Kidney epithelial cell (primary cell): ENCODE measurements at regions not wholly inside any gene's neighbourhood (a gene's known extent, or its start where the extent isn't known, plus 50 kb on each side); places are given as distances from the start of the nearest gene placed in this dataset.

ENCODE experiments used
- DNase-seq: peaks from one replicate; pipeline ENCODE4 v3.0.0-alpha.2; 2010; ENCODE audit warnings: low read depth
- H3K27me3 ChIP-seq: 2 replicates; pipeline ENCODE4 v1.6.0; 2011; ENCODE audit warnings: low read length; ENCODE audit not compliant: control insufficient read depth, insufficient read depth
- H3K36me3 ChIP-seq: 2 replicates; pipeline ENCODE4 v1.5.1; 2011; ENCODE audit warnings: low read length; ENCODE audit not compliant: control insufficient read depth, insufficient read depth
- H3K4me3 ChIP-seq: 2 replicates; pipeline ENCODE4 v1.5.1; 2011; ENCODE audit warnings: low read depth, mild to moderate bottlenecking, control low read depth, low read length
- CTCF ChIP-seq: IDR thresholded peaks from 2 replicates; pipeline ENCODE4 v1.5.1; 2011; ENCODE audit warnings: mild to moderate bottlenecking, moderate library complexity, low read length, control low read depth, inconsistent platforms; ENCODE audit not compliant: insufficient read depth, poor library complexity, severe bottlenecking

- no peaks in the 10 kb centered on the region for H3K27me3 ChIP-seq
- H3K4me3 ChIP-seq = no peak overlapping the region
- H3K36me3 ChIP-seq = no peaks in the 10 kb centered on the region
- DNase-seq = no peak
- no peak for TF ChIP-seq CTCF
Observed at GRCh38 chr12:78489990-78490389, 374.6 kb upstream of the SYT1 start.

DNA sequence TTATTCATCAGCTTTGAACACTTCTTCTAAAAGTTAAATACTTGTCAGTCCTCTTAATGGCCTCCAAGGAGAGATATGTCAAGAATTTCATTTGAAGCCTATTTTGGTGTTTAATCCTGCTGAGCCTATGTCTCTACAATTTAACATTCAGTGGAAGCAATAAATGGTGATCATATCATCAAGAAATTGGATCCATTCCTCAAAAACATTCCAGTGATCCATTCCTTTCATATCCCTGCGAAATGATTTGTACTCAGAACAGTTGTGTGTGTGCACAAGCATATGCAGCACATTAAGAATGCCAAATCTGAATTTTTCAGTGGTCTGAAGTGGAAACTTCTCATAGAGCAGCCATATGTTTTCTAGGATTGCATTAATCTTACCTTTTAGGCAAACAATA is 373.7 kb upstream of the SYT1 start:
- no peak overlapping the region for H3K4me3 ChIP-seq
- no peaks in the 10 kb centered on the region for H3K27me3 ChIP-seq
- DNase-seq = no peak
- TF ChIP-seq CTCF = no peak
- H3K36me3 ChIP-seq = no peaks in the 10 kb centered on the region

DNA sequence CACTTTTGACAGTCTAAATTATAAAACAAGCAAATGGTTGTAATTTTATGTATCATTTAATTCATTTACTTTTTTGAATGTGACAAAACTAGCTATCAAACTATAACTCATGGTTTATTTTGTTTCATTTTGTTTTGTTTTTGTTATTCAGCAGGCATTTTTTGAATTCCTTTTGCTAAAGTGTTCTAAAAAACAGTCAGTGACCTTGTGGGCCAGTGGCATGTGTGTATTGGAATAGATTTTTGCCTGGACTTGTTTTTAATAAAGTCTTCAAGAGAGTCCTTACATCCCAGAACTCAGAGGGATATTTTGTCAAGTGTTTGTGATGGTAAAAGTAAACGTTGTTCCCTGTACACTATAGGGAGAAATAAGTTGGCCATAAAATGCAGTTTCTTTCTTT is 369.7 kb upstream of the SYT1 start:
- H3K27me3 ChIP-seq = no peaks in the 10 kb centered on the region
- no peak for TF ChIP-seq CTCF
- H3K4me3 ChIP-seq = no peak overlapping the region
- H3K36me3 ChIP-seq = no peaks in the 10 kb centered on the region
- DNase-seq = no peak

DNA sequence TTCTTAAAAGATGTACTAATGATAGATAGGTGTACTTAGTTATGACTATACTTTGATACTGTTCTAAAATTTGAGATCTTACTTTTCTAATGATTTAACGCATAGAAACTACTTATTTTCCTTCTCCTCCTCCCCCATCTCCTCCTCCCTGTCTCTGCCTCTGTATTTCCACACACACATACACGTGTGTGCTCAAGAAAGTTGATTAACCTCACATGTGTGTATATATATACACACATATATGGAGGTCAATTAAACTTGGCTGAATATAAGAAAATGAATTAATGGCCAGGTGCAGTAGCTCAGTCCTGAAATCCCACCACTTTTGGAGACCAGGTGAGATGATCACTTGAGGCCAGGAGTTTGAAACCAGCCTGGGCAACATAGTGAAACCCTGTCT is 362.7 kb upstream of the SYT1 start:
- no peak for TF ChIP-seq CTCF
- Histone ChIP-seq H3K4me3 (no peak overlapping the region), H3K36me3 (no peaks in the 10 kb centered on the region), H3K27me3 (no peaks in the 10 kb centered on the region)
- DNase-seq = no peak

GRCh38 chr12:78519422-78519821 is 345.2 kb upstream of the SYT1 start:
- no peaks in the 10 kb centered on the region for H3K27me3 ChIP-seq
- no peak for DNase-seq
- no peak overlapping the region for H3K4me3 ChIP-seq
- no peak for TF ChIP-seq CTCF
- no peaks in the 10 kb centered on the region for H3K36me3 ChIP-seq

- Histone ChIP-seq H3K27me3 (no peaks in the 10 kb centered on the region), H3K36me3 (no peaks in the 10 kb centered on the region), H3K4me3 (no peak overlapping the region)
- no peak for TF ChIP-seq CTCF
- peak; percentile 2 for DNase-seq
Observed at GRCh38 chr12:78530100-78530765, 334.3 kb upstream of the SYT1 start.
